Activated T-helper 9 cell treated with anti-CD3 and anti-CD28 coated beads, Interleukin-2, amount 50 U/mL, for 16 hours (primary cell): ENCODE measurements at regions not wholly inside any gene's neighbourhood (a gene's known extent, or its start where the extent isn't known, plus 50 kb on each side); places are given as distances from the start of the nearest gene placed in this dataset.

ENCODE experiments used
- DNase-seq: peaks from one replicate; pipeline ENCODE4 v3.0.0-alpha.2; 2020; ENCODE audit warnings: low read depth

DNA sequence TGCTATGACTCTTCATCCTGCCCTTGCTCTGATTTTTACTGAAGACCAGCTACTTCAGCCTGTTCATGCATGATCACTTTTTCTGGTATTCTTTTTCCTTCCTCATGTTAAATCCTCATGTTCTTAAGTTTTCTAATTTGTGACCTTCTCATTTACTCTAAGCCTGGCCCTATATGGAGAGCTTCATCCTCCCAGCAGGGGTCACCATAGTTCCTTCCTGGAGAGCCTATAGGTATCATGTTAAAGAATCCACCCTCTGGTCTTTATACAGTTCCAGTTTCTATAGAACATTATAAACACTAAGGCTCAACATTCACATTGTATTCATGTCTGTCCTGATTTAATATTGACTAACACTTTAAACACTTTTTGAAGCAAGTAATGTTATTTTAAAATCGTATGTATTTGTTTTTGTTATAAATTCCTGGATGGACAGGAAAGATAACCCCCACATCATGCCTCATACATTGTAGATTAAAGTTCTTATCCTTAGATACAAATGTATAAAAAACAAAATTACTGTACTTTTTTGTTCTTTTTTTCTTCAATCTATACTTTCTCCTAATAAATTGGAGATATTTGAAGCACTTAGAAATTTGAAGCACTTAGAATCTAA lies 53.8 kb upstream of the OTUD4 start:
- DNase-seq = peak; percentile 4

DNA sequence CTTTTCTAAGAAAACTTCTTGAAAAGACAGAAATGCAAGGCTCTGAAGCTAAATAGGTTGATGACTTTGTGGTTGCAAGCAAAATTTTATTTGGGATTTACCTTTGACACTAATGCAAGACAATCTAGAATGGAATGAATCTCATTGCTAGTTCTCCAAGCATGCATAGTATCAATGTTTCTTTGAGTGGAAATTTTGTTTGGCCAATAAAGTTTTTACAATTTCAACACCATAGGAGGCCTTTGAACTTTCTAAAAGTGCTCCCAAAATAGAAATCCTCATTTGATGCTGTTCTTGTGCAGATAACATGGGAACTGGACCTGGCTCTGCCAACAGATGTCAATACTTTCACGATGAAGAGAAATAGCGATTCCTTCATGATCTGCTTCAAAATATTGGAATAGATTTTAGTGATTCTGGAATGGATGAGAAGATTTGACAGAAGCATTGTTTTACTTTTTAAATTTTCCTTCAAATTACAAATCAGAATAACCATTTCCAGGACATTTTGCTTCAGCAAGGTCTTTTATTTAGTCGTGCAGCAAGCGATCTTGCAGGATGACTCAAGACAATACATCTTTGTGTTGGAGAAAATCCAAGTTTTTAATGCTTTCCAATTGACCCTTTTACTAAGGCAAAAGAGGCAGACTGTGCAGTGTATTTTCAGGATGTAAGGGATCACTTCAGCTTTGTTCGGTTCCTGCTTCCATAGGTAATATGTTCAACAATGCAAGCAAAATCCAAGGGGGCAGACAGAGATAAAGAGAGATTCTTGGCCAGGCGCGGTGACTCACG lies 51.7 kb upstream of the OTUD4 start:
- no peak for DNase-seq

- DNase-seq = no peak
These were observed 50.3 kb upstream of the OTUD4 start for GRCh38 chr4:145230726-145231125.
